COLO829 (cell line): ENCODE measurements at regions not wholly inside any gene's neighbourhood (a gene's known extent, or its start where the extent isn't known, plus 50 kb on each side); places are given as distances from the start of the nearest gene placed in this dataset.
"Not testable (repeated sequence)": the region's sequence is repeated elsewhere in the genome, so short reads cannot be mapped to it uniquely, and the experiment has no call there.

Experiments used
- DNase-seq: peaks from one replicate; pipeline ENCODE4 v3.0.0; 2012; ENCODE audit warnings: low spot score

DNA sequence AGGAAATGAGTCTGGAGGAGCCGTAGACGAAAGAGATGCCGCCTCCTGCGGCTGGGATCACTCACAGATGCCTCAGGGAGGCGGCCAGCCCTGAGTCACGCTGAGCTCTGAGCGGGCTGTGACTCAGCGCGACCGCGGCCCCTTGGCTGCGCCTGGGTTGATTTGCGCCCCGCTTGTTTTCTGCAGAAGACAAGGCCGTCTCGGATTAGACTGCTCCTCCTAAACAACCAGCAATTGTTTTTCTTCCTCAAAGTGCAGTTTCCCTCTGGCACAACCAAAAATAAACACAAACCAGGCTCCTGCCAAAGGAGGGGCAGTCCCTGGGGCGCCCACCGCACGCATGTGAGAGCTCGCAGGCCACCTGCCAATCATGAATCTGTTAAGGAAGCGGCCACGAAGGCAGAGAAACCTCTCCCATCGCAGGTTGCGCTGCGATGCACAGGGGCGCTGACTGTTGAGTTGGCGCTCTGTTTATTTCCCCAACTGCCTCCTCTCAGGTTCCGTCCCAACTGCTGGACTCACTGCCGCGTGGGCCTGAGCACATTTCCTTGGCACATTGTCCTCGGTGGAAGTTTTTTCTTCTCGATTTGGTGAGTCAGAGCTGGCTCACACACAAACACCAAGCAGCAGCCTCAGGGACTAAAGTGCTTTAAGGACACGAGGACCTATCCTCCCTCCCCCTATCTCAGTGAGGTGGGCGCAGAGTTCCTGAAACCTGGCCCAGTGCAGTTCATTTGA lies 85.2 kb upstream of the NDUFV2 start:
- peak; percentile 63 for DNase-seq

GRCh38 chr18:9017905-9018227 lies 84.6 kb upstream of the NDUFV2 start:
- no peak for DNase-seq

- no peak for DNase-seq
Measured at GRCh38 chr18:9019135-9019534, 83.4 kb upstream of the NDUFV2 start.

DNA sequence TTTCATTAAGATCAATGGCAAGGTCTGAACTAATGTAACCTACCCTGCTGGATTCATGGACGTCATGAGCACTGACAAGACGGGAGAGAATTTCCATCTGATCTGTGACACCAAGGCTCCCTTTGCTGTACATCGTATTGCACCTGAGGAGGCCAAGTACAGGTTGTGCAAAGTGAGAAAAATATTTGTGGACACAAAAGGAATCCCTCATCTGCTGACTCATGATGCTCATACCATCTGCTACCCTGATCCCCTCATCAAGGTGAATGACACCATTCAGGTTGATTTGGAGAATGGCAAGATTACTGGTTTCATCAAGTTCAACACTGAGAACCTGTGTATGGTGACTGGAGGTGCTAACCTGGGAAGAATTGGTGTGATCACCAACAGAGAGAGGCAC lies 82.3 kb upstream of the NDUFV2 start:
- no peak for DNase-seq

- DNase-seq: no peak
Measured at GRCh38 chr18:9021458-9021857, 81.0 kb upstream of the NDUFV2 start.

GRCh38 chr18:9022397-9023155 lies 79.9 kb upstream of the NDUFV2 start:
- DNase-seq: no peak

GRCh38 chr18:9024031-9024646 lies 78.4 kb upstream of the NDUFV2 start:
- not testable (repeated sequence) for DNase-seq

- DNase-seq: peak; percentile 45
Measured at GRCh38 chr18:9025091-9025838, 77.2 kb upstream of the NDUFV2 start.

GRCh38 chr18:9029131-9029530 lies 73.4 kb upstream of the NDUFV2 start:
- DNase-seq: no peak

DNA sequence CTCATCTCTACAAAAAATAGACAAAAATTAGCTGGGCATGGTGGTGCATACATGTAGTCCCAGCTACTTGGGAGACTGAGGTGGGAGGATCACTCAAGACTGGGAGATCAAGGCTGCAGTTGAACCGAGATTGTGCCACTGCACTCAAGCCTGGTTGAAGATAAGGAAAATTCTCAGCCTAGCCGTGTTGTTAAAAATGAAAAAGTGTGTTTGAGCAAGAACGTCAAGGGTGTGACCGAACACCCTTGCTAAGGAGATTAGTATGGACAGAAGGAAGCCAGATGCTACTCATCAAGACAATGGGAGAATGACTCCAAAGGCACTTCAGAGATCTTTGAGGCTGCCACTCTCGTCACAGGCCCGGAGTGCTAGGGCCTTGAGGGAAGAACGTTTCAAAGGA lies 70.0 kb upstream of the NDUFV2 start:
- no peak for DNase-seq

DNA sequence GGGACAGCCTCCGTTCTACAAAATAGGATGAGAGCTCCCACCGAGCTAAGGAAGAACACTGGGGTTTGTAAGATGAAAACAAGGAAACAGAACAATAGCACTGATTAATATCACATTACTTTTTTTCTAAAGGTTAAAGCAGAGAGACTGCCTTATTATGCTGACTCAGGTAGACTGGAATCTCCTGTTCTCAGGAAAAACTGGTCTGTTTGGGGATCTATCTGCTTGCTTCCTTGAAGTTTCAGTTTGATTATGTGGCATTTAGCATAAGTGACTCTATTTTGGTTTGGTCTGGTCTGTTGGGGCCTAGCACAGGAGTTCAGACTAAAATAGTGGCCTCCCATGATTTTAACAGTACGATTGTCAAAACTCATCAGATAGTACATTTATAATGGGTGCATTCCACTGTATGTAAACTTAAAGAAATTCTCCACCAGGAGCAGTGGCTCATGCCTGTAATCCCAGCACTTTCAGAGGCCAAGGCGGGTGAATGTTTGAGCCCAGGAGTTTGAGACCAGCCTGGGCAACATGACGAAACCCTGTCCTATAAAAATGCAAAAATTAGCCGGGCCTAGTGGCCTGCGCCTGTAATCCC lies 64.1 kb upstream of the NDUFV2 start:
- no peak for DNase-seq

DNA sequence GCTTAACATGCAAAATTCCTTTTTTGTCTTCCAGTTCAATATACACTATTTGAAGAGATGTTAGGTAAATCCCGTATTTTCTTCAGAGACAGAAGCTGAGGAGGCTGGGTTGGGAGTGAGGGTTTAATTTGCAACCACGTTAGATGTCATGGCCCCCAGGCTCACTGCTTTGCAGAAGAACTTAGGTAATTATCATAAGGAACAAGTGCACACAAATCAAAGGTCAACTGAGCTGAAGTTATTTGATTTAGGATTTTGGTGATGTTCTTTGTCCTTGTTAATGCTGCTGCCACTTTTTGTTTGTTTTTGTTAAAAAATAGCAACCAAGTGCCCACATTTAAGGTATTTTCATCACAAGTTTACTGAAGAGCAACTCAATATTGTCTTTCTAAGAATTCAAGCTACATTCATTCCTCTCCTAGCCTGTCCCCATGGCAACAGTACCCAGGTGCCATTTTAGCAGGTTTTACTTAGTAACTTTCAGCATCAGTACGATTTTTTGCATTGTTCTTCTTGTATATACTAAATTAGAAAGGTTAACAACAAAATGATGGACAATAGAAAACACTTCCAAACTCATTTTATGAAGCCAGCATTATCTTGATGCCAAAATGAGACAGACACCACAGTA lies 62.9 kb upstream of the NDUFV2 start:
- no peak for DNase-seq

DNA sequence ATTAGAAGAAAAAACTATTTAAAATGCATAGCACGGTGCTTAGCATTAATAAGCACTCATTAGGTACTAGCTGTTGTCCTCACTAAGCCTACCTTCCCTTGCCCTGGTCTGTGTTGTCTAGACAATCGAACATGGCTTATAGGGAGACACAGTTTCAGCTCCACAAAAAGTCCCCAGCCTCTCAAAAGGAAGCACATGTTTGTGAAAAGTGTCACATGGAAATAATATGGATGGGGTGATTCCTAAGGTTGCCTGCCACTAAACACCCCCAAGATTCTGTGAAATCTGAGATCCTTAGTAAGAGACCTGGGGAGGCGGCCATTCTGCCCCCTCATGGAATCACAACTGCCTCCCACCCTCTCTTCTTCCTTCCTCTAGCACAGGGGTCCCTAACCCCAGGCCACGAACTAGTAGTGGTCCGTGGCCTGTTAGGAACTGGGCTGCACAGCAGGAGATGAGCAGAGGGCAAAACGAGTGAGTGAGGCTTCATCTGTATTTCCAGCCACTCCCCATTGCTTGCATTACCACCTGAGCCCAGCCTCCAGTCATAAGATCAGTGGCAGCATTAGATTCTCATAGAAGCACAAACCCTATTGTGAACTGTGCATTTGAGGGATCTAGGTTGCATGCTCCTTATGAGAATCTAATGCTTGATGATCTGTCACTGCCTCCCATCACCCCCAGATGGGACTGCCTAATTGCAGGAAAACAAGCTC lies 59.6 kb upstream of the NDUFV2 start:
- DNase-seq: no peak

GRCh38 chr18:9043581-9043980 lies 58.9 kb upstream of the NDUFV2 start:
- no peak for DNase-seq

- no peak for DNase-seq
Measured at GRCh38 chr18:9047715-9048114, 54.8 kb upstream of the NDUFV2 start.

DNA sequence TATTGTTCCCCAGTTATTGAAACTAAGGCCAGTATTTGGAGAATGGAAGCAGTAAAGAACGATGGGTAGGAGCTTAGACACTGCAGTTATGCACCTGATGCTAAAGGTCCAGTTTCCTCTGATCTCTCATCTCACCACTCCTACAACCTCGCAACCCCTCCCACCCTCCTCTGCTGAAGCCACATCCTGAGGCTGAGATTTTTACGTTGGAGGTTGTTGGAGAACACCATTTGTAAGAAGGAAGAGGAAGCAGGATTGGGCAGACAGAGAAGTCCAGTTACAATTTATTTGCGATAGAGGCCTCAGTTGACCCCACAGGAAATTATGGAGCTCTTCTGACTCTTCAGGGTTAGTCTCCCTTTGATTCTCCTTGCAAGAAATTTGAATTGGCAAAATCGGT lies 54.3 kb upstream of the NDUFV2 start:
- no peak for DNase-seq

DNA sequence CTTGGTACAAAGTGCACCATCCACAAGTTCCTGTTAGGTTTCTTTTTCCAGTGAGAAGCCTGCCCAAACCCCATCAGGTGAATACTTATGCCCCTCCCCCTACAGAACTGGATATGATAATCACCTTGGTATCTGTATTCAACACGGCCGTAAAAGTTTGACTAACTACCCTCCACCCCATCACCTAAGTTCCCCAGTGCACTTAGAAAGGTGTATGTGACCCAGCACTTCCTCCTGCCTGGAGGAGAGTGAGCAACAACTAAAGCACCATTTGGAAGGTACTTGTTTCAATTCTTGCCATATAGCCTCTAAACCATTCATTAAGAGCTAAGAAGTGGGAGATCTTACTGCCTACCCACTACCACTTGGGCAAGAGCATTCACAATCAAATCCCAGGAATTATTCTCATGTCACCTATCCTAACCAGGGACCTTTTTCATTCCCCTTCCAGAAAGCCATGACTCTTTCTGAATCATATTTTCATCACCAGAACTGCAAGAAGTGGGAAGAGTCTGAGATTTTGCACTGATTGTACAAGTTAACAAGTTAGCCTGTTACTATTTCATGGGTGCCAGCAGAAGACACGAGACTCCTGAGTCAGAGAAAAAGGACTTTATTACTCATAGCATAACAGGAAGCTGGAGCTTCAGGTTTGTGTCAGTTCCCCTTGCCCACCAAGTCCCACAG lies 53.5 kb upstream of the NDUFV2 start:
- no peak for DNase-seq

- DNase-seq: no peak
Measured at GRCh38 chr18:9049495-9049809, 53.0 kb upstream of the NDUFV2 start.

- not testable (repeated sequence) for DNase-seq
Measured at GRCh38 chr18:9050628-9051284, 51.7 kb upstream of the NDUFV2 start.
